ENCODE measurements at regions not wholly inside any gene's neighbourhood (a gene's known extent, or its start where the extent isn't known, plus 50 kb on each side); places are given as distances from the start of the nearest gene placed in this dataset.

DNA sequence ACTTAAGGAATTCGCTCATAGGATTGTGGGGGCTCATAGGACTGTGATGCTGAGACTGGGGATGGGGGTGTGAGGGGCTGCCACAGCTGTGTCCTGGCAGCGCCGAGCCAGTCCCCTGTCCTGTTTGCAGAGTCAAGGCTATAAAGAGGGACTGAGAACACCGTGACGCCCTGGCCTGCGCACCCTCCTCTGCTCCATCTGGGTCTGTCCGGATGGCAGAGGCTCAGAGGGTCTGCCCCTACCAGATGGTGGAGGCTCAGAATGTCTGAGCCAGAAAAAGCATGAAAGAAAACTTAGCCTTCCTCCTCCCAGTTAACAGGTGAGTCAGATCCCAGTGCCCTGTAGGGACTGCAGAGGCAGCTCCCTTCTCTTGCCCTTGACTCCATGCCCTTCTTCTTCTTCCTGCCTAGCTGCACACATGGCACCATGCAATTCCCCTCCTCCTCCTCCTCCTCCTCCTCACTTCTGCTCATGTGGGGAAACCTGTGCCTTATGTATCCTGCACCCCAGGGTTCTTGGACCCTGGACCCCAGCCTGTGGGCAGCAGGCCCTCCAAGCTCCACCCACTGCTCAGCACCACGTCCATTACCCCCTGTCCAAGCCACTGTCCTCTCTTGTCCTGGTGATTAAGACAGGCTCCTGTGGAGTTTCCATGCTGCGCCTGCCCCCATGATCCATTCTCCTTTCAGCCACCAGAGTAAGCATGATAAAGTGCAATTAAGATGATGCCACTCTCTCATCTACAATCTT lies 410.0 kb upstream of the SULF2 start:
- DNase-seq (no peak), ATAC-seq (no peak)
- intact Hi-C loops (cut with DNase I) = no loop called here
- TF ChIP-seq POLR2A (IDR thresholded peaks at IDR 0.05) = no peak
- TF ChIP-seq, protein P1, sequence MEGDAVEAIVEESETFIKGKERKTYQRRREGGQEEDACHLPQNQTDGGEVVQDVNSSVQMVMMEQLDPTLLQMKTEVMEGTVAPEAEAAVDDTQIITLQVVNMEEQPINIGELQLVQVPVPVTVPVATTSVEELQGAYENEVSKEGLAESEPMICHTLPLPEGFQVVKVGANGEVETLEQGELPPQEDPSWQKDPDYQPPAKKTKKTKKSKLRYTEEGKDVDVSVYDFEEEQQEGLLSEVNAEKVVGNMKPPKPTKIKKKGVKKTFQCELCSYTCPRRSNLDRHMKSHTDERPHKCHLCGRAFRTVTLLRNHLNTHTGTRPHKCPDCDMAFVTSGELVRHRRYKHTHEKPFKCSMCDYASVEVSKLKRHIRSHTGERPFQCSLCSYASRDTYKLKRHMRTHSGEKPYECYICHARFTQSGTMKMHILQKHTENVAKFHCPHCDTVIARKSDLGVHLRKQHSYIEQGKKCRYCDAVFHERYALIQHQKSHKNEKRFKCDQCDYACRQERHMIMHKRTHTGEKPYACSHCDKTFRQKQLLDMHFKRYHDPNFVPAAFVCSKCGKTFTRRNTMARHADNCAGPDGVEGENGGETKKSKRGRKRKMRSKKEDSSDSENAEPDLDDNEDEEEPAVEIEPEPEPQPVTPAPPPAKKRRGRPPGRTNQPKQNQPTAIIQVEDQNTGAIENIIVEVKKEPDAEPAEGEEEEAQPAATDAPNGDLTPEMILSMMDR (IDR thresholded peaks at IDR 0.05) = no peak
- Histone ChIP-seq H3K4me3 (no peak overlapping the region), H3K27ac (no peak overlapping the region), H3K9me3 (no peaks in the 10 kb centered on the region), H3K4me1 (no peaks in the 10 kb centered on the region), H3K27me3 (no peaks in the 10 kb centered on the region), H3K36me3 (no peaks in the 10 kb centered on the region)
- WGBS (ENCODE audit: insufficient coverage, low coverage, low lambda C conversion rate, missing lambda C conversion rate) = 72% methylated on average over 7 of the region's 9 CpGs

DNA sequence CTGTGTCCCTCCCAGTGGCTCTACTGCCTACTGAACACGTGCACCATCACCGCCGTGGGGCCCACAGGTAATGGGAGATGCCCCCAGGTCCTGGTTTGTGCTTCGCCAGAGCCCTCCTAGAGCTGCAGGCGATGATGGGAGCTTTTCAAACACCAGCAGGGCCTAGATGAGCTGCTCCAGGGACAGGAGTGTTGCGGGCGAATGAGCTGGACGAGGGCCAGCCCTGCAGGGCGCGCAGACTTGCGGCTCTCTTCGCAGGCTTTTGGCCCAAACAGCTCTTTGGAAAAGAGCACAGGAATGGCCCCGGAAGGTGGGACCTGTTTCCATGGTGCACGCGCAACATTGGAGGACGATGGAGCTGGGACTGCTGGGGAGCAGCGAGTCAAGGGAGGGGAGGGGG lies 409.3 kb upstream of the SULF2 start:
- TF ChIP-seq, protein P1 (IDR thresholded peaks at IDR 0.05) = no peak
- no peak for TF ChIP-seq POLR2A (IDR thresholded peaks at IDR 0.05)
- H3K36me3 ChIP-seq = no peaks in the 10 kb centered on the region
- H3K27me3 ChIP-seq = no peaks in the 10 kb centered on the region
- no peaks in the 10 kb centered on the region for H3K4me1 ChIP-seq
- intact Hi-C loops (cut with DNase I) = no loop called here
- H3K9me3 ChIP-seq = no peaks in the 10 kb centered on the region
- ATAC-seq (no peak), DNase-seq (no peak)
- no peak overlapping the region for H3K27ac ChIP-seq
- no peak overlapping the region for H3K4me3 ChIP-seq
- WGBS (ENCODE audit: insufficient coverage, low coverage, low lambda C conversion rate, missing lambda C conversion rate) = 86% methylated on average over 8 of the region's 17 CpGs

GRCh38 chr20:48193627-48194425 lies 408.5 kb upstream of the SULF2 start:
- 87% methylated on average over 5 of the region's 11 CpGs for WGBS (ENCODE audit: insufficient coverage, low coverage, low lambda C conversion rate, missing lambda C conversion rate)
- TF ChIP-seq, protein P1 (IDR thresholded peaks at IDR 0.05) = no peak
- no peak for TF ChIP-seq POLR2A (IDR thresholded peaks at IDR 0.05)
- no peaks in the 10 kb centered on the region for H3K4me1 ChIP-seq
- no peak for ATAC-seq
- DNase-seq = no peak
- H3K4me3 ChIP-seq = no peak overlapping the region
- no peaks in the 10 kb centered on the region for H3K27me3 ChIP-seq
- H3K9me3 ChIP-seq = no peaks in the 10 kb centered on the region
- H3K27ac ChIP-seq = no peak overlapping the region
- intact Hi-C loops (cut with DNase I) = no loop called here
- H3K36me3 ChIP-seq = no peaks in the 10 kb centered on the region

DNA sequence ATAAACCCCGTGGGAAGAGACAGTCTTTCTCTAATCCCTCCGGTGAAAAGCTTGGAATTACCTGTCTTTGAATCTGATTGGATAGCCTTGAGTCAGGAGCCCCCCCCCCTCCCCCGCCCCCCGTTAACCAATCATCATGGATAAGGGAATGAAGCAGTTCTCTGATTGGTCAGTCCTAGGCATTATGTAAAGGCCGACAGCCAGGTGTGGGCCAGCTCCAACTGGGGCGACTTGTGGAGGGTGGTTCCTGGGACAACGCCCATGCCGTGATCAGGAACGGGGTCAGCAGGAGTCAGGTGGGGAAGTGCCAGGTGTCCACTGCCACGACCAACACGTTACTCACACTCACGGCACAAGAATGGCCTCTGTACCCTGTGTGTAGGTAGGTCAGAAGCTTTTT lies 406.8 kb upstream of the SULF2 start:
- Histone ChIP-seq H3K36me3 (no peaks in the 10 kb centered on the region), H3K4me3 (no peak overlapping the region), H3K27ac (no peak overlapping the region), H3K4me1 (no peaks in the 10 kb centered on the region), H3K27me3 (no peaks in the 10 kb centered on the region), H3K9me3 (no peaks in the 10 kb centered on the region)
- DNase-seq = no peak
- no peak for TF ChIP-seq POLR2A (IDR thresholded peaks at IDR 0.05)
- TF ChIP-seq, protein P1 (IDR thresholded peaks at IDR 0.05) = no peak
- whole genome bisulfite sequencing (ENCODE audit: insufficient coverage, low coverage, low lambda C conversion rate, missing lambda C conversion rate) = 82% methylated on average over 9 of the region's 12 CpGs
- no peak for ATAC-seq
- intact Hi-C loops (cut with DNase I) = no loop called here

Data from right lobe of liver (tissue), 6 donors.